Activated naive CD4-positive, alpha-beta T cell treated with anti-CD3 and anti-CD28 coated beads for 36 hours (primary cell): ENCODE measurements at regions not wholly inside any gene's neighbourhood (a gene's known extent, or its start where the extent isn't known, plus 50 kb on each side); places are given as distances from the start of the nearest gene placed in this dataset.
"Not testable (repeated sequence)": the region's sequence is repeated elsewhere in the genome, so short reads cannot be mapped to it uniquely, and the experiment has no call there.

Experiments used
- CTCF ChIA-PET: fragments of 350-600 bp; sonication (Branson Sonifier 250); formaldehyde crosslinking; loops from one replicate; lab custom pipeline; 2021; ENCODE audit warnings: antibody characterized with exemption; lab: Charles Lee
- DNase-seq: peaks from one replicate; pipeline ENCODE4 v3.0.0-alpha.2; 2020
- H3K27ac Mint-ChIP-seq: one replicate; pipeline ENCODE4 v1.8.0; 2021; ENCODE audit warnings: mild to moderate bottlenecking, mixed read lengths
- H3K27me3 Mint-ChIP-seq: one replicate; pipeline ENCODE4 v1.8.0; 2021; ENCODE audit warnings: low read depth, mixed read lengths
- H3K36me3 Mint-ChIP-seq: one replicate; pipeline ENCODE4 v1.8.0; 2021; ENCODE audit warnings: low read depth, mixed read lengths
- H3K4me1 Mint-ChIP-seq: one replicate; pipeline ENCODE4 v1.8.0; 2021; ENCODE audit warnings: low read depth, mixed read lengths
- H3K4me3 Mint-ChIP-seq: one replicate; pipeline ENCODE4 v1.8.0; 2021; ENCODE audit warnings: mild to moderate bottlenecking, moderate library complexity, mixed read lengths
- H3K9me3 Mint-ChIP-seq: one replicate; pipeline ENCODE4 v1.8.0; 2021; ENCODE audit warnings: mixed read lengths
- intact Hi-C: fragments of 100-400 bp; cut with micrococcal nuclease; formaldehyde crosslinking; loops from one replicate; pipeline ENCODE4 v1.15.1; 2023

DNA sequence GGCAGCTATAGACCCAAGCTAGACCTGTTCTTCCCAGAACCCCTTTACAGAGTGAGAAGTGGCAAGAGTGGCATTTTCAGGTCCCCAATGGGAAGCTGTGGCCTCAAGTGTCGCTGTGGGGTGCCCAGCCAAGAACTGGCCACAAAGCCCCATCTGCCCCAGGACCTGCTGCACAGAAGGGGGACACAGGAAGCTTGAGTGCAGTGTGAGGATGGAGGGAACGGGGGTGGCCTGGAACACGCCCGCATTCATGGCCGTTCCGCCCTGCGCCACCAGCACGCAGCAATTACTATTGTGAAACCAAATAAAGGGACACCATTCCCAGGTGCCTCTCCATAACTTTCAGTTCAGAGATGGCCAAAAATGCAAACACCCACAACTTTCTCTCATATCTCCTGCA is 237.6 kb upstream of the TCERG1L start:
- no peaks in the 10 kb centered on the region for H3K4me1 Mint-ChIP-seq
- no peaks in the 10 kb centered on the region for H3K36me3 Mint-ChIP-seq

DNA sequence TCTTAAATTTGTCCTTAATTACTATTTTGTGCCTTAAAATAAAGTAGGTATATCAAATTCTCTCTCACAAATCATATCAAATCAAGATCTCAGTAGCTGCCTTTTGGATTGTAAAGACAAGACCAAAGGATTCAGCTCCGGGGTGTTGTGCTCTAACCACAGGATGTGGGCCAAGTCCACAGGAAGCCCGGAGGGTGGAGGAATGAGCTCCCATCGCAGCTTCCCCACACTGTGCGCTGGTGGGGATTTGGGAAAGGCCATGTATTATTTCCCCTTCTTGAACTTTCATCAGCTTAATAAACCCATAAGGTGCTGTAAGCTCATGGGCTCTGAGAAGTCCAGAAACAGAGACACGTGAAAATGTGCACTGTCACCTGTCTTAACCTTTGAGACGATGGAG is 241.6 kb upstream of the TCERG1L start:
- peaks cover 2% of the 10 kb centered on the region for H3K27me3 Mint-ChIP-seq
- CTCF ChIA-PET, result no interaction called here
- no peak for DNase-seq
- H3K36me3 Mint-ChIP-seq, result no peaks in the 10 kb centered on the region
- no peaks in the 10 kb centered on the region for H3K9me3 Mint-ChIP-seq
- intact Hi-C loops, result no loop called here
- H3K27ac Mint-ChIP-seq, result no peak overlapping the region
- no peak overlapping the region for H3K4me3 Mint-ChIP-seq
- H3K4me1 Mint-ChIP-seq, result no peaks in the 10 kb centered on the region

More for the DNA sequence above, 237.6 kb upstream of the TCERG1L start:
- Mint-ChIP-seq H3K27ac (no peak overlapping the region), H3K4me3 (no peak overlapping the region), H3K27me3 (peaks cover 5% of the 10 kb centered on the region), H3K9me3 (no peaks in the 10 kb centered on the region)
- CTCF ChIA-PET, result no interaction called here
- no peak for DNase-seq
- intact Hi-C loops, result loop anchor here (10.0 kb wide), 1 partner anchor 1524 kb away; no protein-coding TSS in a partner anchor

DNA sequence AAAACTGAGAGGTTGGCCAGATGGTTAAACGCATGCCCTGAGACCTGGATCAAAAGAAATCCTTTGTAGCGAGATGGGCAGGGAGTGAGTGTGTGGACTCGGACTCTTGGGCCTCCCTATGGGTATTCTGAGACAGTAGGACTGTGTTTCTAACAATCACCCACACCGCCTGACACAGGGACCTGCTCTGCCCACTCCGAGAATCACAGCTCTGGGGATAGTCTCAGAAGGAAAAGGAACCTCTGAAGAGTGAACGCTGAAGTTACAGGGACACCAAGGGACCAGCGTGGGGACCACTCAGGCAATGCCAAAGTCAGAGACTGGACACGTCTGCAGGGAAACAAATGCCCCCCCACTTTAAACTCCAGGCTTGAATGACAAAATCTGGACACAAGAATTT is 242.1 kb upstream of the TCERG1L start:
- H3K27ac Mint-ChIP-seq, result no peak overlapping the region
- H3K4me1 Mint-ChIP-seq, result no peaks in the 10 kb centered on the region
- intact Hi-C loops, result no loop called here
- no peaks in the 10 kb centered on the region for H3K36me3 Mint-ChIP-seq
- H3K4me3 Mint-ChIP-seq, result no peak overlapping the region
- H3K9me3 Mint-ChIP-seq, result no peaks in the 10 kb centered on the region
- DNase-seq, result no peak
- CTCF ChIA-PET, result no interaction called here
- peaks cover 1% of the 10 kb centered on the region for H3K27me3 Mint-ChIP-seq

DNA sequence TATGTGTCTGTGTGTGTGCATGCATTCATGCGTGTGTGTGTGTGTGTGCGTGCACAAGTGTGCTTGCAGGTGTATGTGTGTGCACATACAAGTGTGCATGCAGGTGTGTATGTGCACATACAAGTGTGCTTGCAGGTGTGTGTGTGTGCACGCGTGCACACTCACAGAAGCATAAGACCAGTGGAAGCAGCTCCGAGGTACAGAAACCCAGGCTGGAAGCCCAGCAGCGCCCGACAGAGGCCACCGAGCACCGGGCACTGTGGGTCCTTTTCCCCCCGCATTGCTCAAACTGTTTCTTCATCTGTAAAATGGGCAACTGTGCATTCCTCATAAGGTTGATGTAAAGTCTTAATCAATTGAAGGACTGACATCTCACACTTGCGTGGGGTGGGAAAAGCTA is 243.3 kb upstream of the TCERG1L start:
- Mint-ChIP-seq H3K9me3 (no peaks in the 10 kb centered on the region), H3K27me3 (no peaks in the 10 kb centered on the region), H3K4me3 (no peak overlapping the region), H3K4me1 (no peaks in the 10 kb centered on the region), H3K36me3 (no peaks in the 10 kb centered on the region), H3K27ac (no peak overlapping the region)
- DNase-seq, result no peak
- intact Hi-C loops, result no loop called here
- CTCF ChIA-PET, result no interaction called here

DNA sequence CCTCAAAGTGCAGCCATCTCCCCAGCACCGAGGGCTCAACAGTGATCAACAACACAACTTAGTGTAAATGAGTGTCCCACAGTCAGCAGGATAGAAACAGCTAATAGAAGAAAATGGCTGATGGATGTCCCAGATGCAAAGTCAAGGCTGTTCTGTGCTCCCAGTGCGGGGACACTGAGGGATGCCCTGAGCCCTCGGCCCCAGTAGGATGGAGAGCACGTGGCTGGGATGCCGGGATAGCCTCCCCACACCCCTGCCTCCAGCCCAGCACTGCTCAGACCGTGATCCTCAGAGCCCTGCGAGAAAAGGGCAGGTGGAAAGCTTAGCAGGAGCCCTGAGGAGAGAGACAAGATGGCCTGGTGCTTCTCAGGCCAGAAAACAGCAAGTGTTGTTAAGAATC is 243.9 kb upstream of the TCERG1L start:
- Mint-ChIP-seq H3K9me3 (no peaks in the 10 kb centered on the region), H3K4me3 (no peak overlapping the region), H3K4me1 (no peaks in the 10 kb centered on the region), H3K27ac (no peak overlapping the region), H3K36me3 (no peaks in the 10 kb centered on the region), H3K27me3 (no peaks in the 10 kb centered on the region)
- intact Hi-C loops, result no loop called here
- CTCF ChIA-PET, result no interaction called here
- DNase-seq, result no peak

DNA sequence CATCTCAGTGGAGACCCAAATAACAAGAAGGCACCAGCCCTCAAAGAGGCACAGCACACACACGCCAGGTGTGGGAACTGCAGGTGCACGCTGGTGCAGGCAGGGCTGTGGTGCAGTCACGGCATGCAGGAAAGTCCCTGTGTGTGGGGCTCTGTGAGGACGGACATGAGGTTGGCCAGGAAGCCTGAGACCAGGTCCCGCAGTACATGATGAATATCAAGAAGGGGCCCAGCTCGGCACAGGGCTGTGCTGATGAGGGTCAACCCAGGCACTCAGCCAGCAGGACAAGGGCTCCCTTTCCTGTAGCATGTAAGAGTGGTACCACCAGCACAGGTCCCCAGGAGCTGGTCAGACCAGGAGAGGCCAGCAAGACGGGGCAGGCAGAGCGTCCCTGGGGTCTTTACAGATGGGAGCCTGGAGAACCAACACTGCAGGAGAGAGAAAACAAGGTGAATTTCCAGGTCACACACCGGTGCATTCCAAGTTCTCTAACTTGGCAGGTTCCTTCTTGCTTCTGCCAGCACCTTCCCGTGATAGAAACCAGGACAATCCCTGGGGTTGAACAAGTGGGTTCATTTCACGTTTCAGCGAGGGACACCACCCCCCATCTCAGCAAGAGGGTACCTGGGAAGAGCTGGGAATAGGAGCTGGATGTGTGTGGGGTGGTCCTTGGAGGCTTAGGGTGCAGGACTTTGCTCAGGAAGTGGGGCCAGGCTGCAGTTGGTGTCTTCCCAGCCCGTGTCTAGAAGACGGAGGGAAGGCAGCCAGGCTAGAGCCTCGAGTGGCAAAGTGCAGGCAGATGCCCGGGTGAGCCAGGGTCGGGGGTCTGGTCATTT is 244.8 kb upstream of the TCERG1L start:
- H3K9me3 Mint-ChIP-seq, result no peaks in the 10 kb centered on the region
- intact Hi-C loops, result no loop called here
- no peaks in the 10 kb centered on the region for H3K36me3 Mint-ChIP-seq
- CTCF ChIA-PET, result no interaction called here
- H3K4me3 Mint-ChIP-seq, result no peak overlapping the region
- H3K27ac Mint-ChIP-seq, result no peak overlapping the region
- H3K27me3 Mint-ChIP-seq, result no peaks in the 10 kb centered on the region
- no peaks in the 10 kb centered on the region for H3K4me1 Mint-ChIP-seq
- no peak for DNase-seq

DNA sequence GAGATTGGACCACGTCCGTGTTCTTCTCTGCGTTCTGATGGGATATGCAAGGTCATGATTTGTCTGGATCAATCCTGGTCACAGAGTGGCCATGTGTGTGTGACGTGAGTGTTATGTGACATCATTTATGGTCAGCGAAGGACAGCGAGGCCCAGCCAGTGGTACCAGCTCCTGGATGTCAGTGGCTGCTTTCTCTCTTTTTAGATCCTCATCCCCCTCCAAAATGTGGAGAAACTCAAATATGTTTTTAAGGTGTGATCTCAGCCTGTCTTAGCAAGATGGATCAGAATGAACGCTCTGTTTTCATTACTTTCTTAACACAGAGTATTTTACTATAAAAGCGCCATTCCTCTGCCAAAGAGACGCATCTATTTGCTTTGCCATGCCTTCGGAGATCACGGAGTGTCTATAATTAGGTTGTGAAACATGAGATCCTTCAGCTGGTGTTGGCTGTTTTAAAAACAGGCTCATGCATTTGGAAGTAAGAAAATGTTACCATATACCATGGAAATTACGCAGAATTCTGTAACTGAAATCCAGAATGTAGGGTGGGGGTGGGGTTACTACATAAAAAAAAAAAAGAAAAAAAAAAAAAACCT is 245.5 kb upstream of the TCERG1L start:
- no peaks in the 10 kb centered on the region for H3K36me3 Mint-ChIP-seq
- no peak overlapping the region for H3K27ac Mint-ChIP-seq
- DNase-seq, result no peak
- H3K9me3 Mint-ChIP-seq, result no peaks in the 10 kb centered on the region
- H3K27me3 Mint-ChIP-seq, result no peaks in the 10 kb centered on the region
- CTCF ChIA-PET, result no interaction called here
- H3K4me1 Mint-ChIP-seq, result no peaks in the 10 kb centered on the region
- H3K4me3 Mint-ChIP-seq, result no peak overlapping the region
- intact Hi-C loops, result no loop called here

DNA sequence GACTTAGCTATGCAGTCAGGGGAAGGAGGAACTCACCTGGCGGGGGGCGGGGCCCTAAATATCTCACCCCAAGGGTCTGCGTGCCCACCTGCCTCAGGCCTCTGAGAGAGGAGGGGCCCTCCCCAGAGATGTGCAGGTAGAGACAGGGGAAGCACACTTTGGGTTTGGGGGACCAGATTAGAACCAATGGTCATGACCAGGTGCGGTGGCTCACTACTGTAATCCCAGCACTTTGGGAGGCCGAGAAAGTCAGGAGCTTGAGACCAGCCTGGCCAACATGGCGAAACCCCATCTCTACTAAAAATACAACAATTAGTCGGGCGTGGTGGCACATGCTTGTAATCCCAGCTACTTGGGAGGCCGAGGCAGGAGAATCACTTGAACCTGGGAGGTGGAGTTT is 246.4 kb upstream of the TCERG1L start:
- H3K36me3 Mint-ChIP-seq, H3K27me3 Mint-ChIP-seq, H3K27ac Mint-ChIP-seq, DNase-seq, CTCF ChIA-PET, intact Hi-C loops, H3K9me3 Mint-ChIP-seq, H3K4me3 Mint-ChIP-seq, H3K4me1 Mint-ChIP-seq: not testable (repeated sequence)

DNA sequence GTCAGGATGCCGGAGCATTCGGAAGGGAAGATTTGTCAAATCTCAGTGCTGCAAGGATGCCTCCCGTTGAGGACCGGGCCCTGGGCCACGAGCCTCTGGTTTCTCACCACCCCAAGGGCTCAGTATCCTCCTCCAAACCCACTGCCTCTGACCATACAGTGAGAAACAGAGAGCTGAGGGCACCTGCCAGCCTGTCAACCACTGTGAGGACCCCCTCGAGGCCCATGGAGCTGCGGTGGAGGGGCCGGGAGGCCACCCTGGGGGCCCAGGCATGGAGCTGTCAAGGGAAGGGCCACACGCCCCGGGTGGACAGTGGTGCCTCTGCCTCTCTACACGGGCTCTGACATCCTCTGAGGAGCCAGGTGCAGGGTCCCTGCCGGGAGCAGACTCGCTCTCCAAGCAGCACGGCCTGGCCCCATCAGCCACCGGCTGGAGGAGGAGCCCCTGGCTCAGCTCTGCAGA is 248.0 kb upstream of the TCERG1L start:
- no peaks in the 10 kb centered on the region for H3K36me3 Mint-ChIP-seq
- peaks cover 1% of the 10 kb centered on the region for H3K9me3 Mint-ChIP-seq
- DNase-seq, result no peak
- no peaks in the 10 kb centered on the region for H3K4me1 Mint-ChIP-seq
- intact Hi-C loops, result no loop called here
- H3K4me3 Mint-ChIP-seq, result no peak overlapping the region
- H3K27ac Mint-ChIP-seq, result no peak overlapping the region
- CTCF ChIA-PET, result no interaction called here
- no peaks in the 10 kb centered on the region for H3K27me3 Mint-ChIP-seq

DNA sequence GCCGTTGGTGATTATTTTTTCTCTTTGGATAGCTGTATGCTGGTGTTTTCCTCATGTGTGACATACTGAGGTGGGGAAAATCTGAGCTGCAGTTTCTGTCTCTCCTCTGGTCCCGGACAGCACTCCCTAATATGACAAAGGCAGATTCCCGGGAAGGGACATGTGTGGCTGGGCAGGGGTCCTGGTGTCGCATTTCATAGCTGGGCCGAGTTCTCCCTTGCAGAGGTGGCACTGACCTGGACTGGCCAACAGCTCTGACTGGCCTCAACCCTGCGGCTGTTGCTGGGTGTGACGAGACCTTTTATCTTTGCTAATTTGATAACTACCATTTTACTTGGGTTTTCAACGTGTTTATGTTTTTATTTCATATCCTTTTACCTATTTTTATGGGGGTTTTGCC is 248.6 kb upstream of the TCERG1L start:
- H3K27ac Mint-ChIP-seq, result no peak overlapping the region
- no peak overlapping the region for H3K4me3 Mint-ChIP-seq
- no peaks in the 10 kb centered on the region for H3K4me1 Mint-ChIP-seq
- intact Hi-C loops, result no loop called here
- H3K36me3 Mint-ChIP-seq, result no peaks in the 10 kb centered on the region
- DNase-seq, result no peak
- H3K9me3 Mint-ChIP-seq, result peaks cover 7% of the 10 kb centered on the region
- CTCF ChIA-PET, result no interaction called here
- no peaks in the 10 kb centered on the region for H3K27me3 Mint-ChIP-seq

DNA sequence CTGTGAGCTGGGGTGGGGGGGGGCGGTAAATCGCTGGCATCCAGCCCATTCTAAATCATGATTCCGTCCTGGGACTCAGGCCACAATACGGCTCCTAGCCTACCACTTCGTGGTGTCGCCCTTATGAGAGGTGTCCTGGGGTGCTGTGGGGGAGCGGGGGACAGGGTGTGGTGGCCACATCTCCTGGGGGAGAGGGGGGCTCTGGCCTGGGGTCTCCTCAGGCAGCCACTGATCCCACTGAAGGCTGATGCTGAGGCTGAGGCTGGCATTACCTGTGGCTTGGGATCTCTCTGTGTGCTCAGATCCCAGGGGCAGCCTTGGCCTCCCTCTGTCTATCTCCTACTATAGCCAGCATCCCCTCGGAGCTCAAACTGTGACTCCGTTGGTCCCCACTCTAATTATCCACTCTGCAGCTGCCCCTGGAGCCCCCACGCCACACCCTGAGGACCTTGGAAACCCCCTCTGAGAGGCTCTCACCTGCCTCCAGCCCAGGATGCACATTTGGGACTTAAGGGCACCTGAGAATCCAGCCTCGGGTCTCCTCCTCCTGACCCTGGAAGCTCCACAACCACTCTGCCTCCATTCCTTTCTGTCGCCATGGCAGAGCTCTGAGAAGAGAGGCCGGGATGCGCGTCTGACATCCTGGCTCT is 249.3 kb upstream of the TCERG1L start:
- Mint-ChIP-seq H3K27me3 (no peaks in the 10 kb centered on the region), H3K4me3 (no peak overlapping the region), H3K4me1 (no peaks in the 10 kb centered on the region), H3K9me3 (peaks cover 10% of the 10 kb centered on the region), H3K27ac (no peak overlapping the region), H3K36me3 (no peaks in the 10 kb centered on the region)
- DNase-seq, result no peak
- intact Hi-C loops, result no loop called here
- CTCF ChIA-PET, result interaction anchor here (1.6 kb wide), 1 partner anchor 107 kb away, joined by 6 read pairs; no protein-coding TSS in a partner anchor

DNA sequence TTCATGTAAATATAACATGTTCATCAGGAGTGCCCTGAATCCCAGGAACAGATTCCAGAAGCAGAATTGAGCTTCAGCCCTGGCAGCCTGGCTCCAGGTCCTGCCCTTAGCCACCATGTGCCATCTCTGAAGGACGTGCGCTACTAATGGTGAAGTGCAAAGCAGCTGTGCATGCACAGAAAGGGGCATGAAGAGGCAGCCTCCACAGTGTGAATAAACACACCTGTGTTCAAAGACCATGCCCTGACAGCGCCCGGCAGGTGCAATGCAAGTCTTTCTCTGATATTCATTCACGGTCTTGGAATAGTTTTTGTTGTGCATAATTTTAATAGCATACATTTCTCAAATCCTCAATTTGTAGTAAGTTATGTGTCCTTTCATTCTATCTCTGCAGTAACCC is 250.4 kb upstream of the TCERG1L start:
- H3K4me3 Mint-ChIP-seq, result no peak overlapping the region
- CTCF ChIA-PET, result interaction anchor here (1.6 kb wide), 1 partner anchor 108 kb away, joined by 6 read pairs; no protein-coding TSS in a partner anchor
- no peak for DNase-seq
- intact Hi-C loops, result no loop called here
- H3K36me3 Mint-ChIP-seq, result no peaks in the 10 kb centered on the region
- peaks cover 3% of the 10 kb centered on the region for H3K27me3 Mint-ChIP-seq
- no peaks in the 10 kb centered on the region for H3K4me1 Mint-ChIP-seq
- H3K9me3 Mint-ChIP-seq, result peaks cover 13% of the 10 kb centered on the region
- H3K27ac Mint-ChIP-seq, result no peak overlapping the region
